Heart left ventricle (tissue), 16 donors: ENCODE measurements at regions not wholly inside any gene's neighbourhood (a gene's known extent, or its start where the extent isn't known, plus 50 kb on each side); places are given as distances from the start of the nearest gene placed in this dataset.

Experiments
- ATAC-seq, 4 donors: fragments of 200-7000 bp; cut with Tn5 transposase; one replicate each; pipeline ENCODE4 v1.9.1; 2020 to 2022; ENCODE audit warnings: moderate library complexity in 4 of 4, mild to moderate bottlenecking in 3 of 4, moderate number of reproducible peaks in 1 of 4
- DNase-seq, 5 donors: peaks; one replicate each; pipeline ENCODE4 v3.0.0-alpha.2; 2020
- H3K27ac ChIP-seq, 12 donors: fragments of 200-600 bp; sonication (generic) in 4 of 12; one replicate each; pipeline versions ENCODE4 v1.5.0 to v1.8.0; 2016 to 2022; ENCODE audit warnings: mild to moderate bottlenecking in 2 of 12
- H3K27me3 ChIP-seq, 9 donors: fragments of 200-600 bp; sonication (generic) in 2 of 9; one replicate each; pipeline versions ENCODE4 v1.5.1 to v1.8.0; 2016 to 2022; ENCODE audit warnings: mild to moderate bottlenecking in 3 of 9
- H3K36me3 ChIP-seq, 9 donors: fragments of 200-600 bp; sonication (generic) in 2 of 9; one replicate each; pipeline versions ENCODE4 v1.5.0 to v1.8.0; 2018 to 2022; ENCODE audit warnings: mild to moderate bottlenecking in 2 of 9
- H3K4me1 ChIP-seq, 12 donors: fragments of 200-600 bp; sonication (generic) in 4 of 12; one replicate each; pipeline versions ENCODE4 v1.5.0 to v1.8.0; 2016 to 2022; ENCODE audit warnings: mild to moderate bottlenecking in 3 of 12
- H3K4me3 ChIP-seq, 12 donors: fragments of 200-600 bp; sonication (generic) in 4 of 12; one replicate each; pipeline versions ENCODE4 v1.5.0 to v1.8.0; 2017 to 2022; ENCODE audit warnings: mild to moderate bottlenecking in 9 of 12, moderate library complexity in 4 of 12
- H3K9me3 ChIP-seq, 12 donors: fragments of 200-600 bp; sonication (generic) in 4 of 12; one replicate each; pipeline versions ENCODE4 v1.5.0 to v1.8.0; 2016 to 2022; ENCODE audit warnings: mild to moderate bottlenecking in 1 of 12
- POLR2A ChIP-seq, 2 donors: fragments of 450-650 bp; IDR thresholded peaks; one replicate each; pipeline ENCODE4 v1.6.1; 2017; ENCODE audit warnings: antibody characterized with exemption in 2 of 2, mild to moderate bottlenecking in 2 of 2, moderate library complexity in 2 of 2
- WGBS, 4 donors: extraction: QIAGEN DNeasy Blood & Tissue Kit in 2 of 4; methylation state at CpG; one replicate each; pipeline versions ENCODE4 v1.1.5 to v1.1.7; 2013 to 2018; 5-methylcytosine and 5-hydroxymethylcytosine counted together
- intact Hi-C, 10 donors: fragments of 100-400 bp; cut with DNase I; formaldehyde crosslinking; loops; one replicate each; pipeline versions ENCODE4 v1.11.1 to v1.14.2; 2022
- TF ChIP-seq, protein P1 (sequence below), 12 donors: fragments of 200-600 bp; sonication (generic) in 4 of 12; IDR thresholded peaks; one replicate each; pipeline versions ENCODE4 v1.5.0 to v1.8.0; 2018 to 2022; ENCODE audit warnings: antibody characterized with exemption in 12 of 12, mild to moderate bottlenecking in 5 of 12
- donor health status: ischemic (EF 13 %, LVEDD 7.1; RV severe dilation, severe dysfunction).
- donor health status: healthy with polysubstance abuse.
- donor health status: DM: no; HTN: yes; CAD: no.
- donor health status: DM: no; HTN: no; CAD: no.
- donor health status: ischemic (EF 25% LVEDD 6.9; RV normal size, moderate dysfunction).
- donor health status: ischemic (EF 25% LVEDD 5.7; RV mildly dilated, moderate dysfunction).
- donor health status: healthy.
- donor health status: DM: yes; HTN: yes; CAD: no.
- donor health status: ischemic (EF 35%, LVEDD 5.7; RV mildly dilated, moderate dysfunction).
- donor health status: nonischemic (EF 11% LVEDD 7.7; RV severe dilation, severe dysfunction).
- donor health status: DM: yes; HTN: yes; CAD: no.
- donor health status: PGD.
- donor health status: ischemic (EF 29% LVEDD 5.4; RV normal size, mild dysfunction).
- donor health status: nonischemic (EF 23%, LVEDD 6.1; RV moderate dilation, normal function).

DNA sequence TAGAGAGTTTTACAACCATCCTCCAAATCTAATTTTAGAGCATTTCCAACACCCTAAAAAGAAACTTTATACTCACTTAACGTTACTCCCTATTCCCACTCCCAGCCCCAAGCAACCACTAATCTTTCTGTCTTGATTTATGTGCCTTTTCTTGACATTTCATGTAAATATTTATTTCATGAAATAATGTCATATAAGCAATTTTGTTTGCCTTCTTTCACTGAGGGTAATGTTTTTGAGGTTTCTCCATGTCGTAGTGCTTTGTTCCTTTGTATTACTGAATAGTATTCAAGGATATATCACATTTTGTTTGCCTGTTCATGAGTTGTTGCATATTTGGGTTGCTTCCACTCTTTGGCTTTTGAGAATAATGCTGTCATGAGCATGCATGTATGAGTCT is 155.4 kb upstream of the PLAAT1 start:
- H3K27me3 ChIP-seq = no peaks in the 10 kb centered on the region
- no peak for DNase-seq
- peaks cover 0 to 16% (median 0%) of the 10 kb centered on the region in 12 donors for H3K9me3 ChIP-seq
- H3K4me3 ChIP-seq = no peak overlapping the region
- no peak overlapping the region for H3K27ac ChIP-seq
- no peaks in the 10 kb centered on the region for H3K36me3 ChIP-seq
- WGBS, 4 donors = 69 to 81% (median 74%) methylated on average over 2 of the region's 2 CpGs
- ATAC-seq = no peak
- no peaks in the 10 kb centered on the region for H3K4me1 ChIP-seq
- intact Hi-C loops = no loop called here
- TF ChIP-seq, protein P1, sequence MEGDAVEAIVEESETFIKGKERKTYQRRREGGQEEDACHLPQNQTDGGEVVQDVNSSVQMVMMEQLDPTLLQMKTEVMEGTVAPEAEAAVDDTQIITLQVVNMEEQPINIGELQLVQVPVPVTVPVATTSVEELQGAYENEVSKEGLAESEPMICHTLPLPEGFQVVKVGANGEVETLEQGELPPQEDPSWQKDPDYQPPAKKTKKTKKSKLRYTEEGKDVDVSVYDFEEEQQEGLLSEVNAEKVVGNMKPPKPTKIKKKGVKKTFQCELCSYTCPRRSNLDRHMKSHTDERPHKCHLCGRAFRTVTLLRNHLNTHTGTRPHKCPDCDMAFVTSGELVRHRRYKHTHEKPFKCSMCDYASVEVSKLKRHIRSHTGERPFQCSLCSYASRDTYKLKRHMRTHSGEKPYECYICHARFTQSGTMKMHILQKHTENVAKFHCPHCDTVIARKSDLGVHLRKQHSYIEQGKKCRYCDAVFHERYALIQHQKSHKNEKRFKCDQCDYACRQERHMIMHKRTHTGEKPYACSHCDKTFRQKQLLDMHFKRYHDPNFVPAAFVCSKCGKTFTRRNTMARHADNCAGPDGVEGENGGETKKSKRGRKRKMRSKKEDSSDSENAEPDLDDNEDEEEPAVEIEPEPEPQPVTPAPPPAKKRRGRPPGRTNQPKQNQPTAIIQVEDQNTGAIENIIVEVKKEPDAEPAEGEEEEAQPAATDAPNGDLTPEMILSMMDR (IDR thresholded peaks at IDR 0.05) = no peak
- TF ChIP-seq POLR2A (IDR thresholded peaks at IDR 0.05) = no peak

DNA sequence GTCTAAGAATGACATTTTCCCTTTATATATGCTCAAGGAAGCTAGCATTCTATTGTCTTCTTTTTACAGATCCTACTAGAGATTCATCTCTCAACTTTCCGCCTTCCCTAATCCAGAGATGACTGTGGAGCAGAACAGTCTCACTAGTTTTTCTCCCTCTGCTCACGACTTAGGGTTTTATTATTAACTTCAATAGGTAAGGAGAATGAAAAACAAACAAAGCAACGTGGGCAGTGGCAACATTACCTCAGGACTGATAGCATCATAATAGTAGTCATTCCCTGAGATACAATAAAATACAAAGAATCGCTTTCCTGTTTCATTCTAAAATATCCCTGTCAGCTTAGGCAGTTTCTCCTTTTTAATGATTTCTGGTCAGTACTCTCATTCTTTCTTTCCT is 154.3 kb upstream of the PLAAT1 start:
- 72 to 83% (median 74%) methylated on average over 4 of the region's 4 CpGs for WGBS, 4 donors
- ATAC-seq = no peak

DNA sequence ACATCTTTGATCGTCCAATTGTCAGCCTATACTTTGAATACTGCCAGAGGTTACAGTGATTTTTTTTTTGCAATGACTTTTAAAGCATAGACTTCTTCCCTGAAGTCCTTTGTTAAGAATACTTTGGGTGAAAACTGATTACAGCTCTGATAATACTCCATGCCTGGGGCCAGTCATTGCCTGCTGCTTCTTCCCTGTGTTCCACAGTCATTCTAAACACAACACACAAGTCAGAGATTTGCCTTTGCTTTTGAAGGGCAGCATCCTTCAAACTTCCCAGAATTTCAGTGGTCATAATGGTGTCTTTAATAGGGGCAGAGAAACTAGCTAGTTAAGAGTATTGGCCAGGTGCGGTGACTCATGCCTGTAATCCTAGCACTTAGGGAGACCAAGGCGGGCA is 153.7 kb upstream of the PLAAT1 start:
- Histone ChIP-seq H3K27me3 (no peaks in the 10 kb centered on the region), H3K4me3 (no peak overlapping the region), H3K4me1 (no peaks in the 10 kb centered on the region), H3K9me3 (peaks cover 0 to 14% (median 0%) of the 10 kb centered on the region in 12 donors), H3K36me3 (no peaks in the 10 kb centered on the region), H3K27ac (no peak overlapping the region)
- intact Hi-C loops = no loop called here
- 92 to 96% (median 95%) methylated on average over 3 of the region's 3 CpGs for WGBS, 4 donors
- TF ChIP-seq, protein P1 (IDR thresholded peaks at IDR 0.05) = no peak
- no peak for TF ChIP-seq POLR2A (IDR thresholded peaks at IDR 0.05)
- ATAC-seq = no peak
- DNase-seq = no peak

More for the DNA sequence above, 154.3 kb upstream of the PLAAT1 start:
- H3K36me3 ChIP-seq = no peaks in the 10 kb centered on the region
- no peak for DNase-seq
- intact Hi-C loops = no loop called here
- H3K9me3 ChIP-seq = peaks cover 0 to 16% (median 0%) of the 10 kb centered on the region in 12 donors
- H3K27ac ChIP-seq = no peak overlapping the region
- no peak for TF ChIP-seq POLR2A (IDR thresholded peaks at IDR 0.05)
- TF ChIP-seq, protein P1 (IDR thresholded peaks at IDR 0.05) = no peak
- no peaks in the 10 kb centered on the region for H3K27me3 ChIP-seq
- H3K4me1 ChIP-seq = no peaks in the 10 kb centered on the region
- no peak overlapping the region for H3K4me3 ChIP-seq

DNA sequence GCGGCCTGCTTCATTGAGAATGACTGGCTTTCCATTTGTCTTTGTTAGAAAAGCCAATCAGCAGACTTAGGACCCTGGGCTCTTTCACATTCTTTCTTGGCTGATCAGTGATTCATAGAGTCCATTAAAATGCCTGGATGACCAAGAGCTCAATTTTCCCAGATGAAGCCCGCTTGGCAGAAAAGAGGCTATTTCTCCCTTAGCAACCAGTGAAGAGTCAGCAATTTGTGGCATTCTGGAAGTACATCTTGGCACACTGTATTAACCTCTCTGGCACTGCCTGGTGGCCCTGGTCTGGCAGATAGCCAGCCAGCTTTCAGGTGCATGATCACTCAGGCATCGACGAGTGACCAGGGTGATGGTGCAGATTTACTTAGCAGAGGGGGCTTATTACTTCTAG is 145.7 kb upstream of the PLAAT1 start:
- Histone ChIP-seq H3K4me1 (no peaks in the 10 kb centered on the region), H3K27me3 (no peaks in the 10 kb centered on the region), H3K4me3 (no peak overlapping the region), H3K36me3 (no peaks in the 10 kb centered on the region), H3K9me3 (no peaks in the 10 kb centered on the region), H3K27ac (no peak overlapping the region)
- intact Hi-C loops = no loop called here
- WGBS, 4 donors = 68 to 85% (median 83%) methylated on average over 4 of the region's 4 CpGs
- DNase-seq = peak in 1 of 5 donors; percentile 14
- no peak for ATAC-seq
- TF ChIP-seq POLR2A (IDR thresholded peaks at IDR 0.05) = no peak
- TF ChIP-seq, protein P1 (IDR thresholded peaks at IDR 0.05) = no peak
